ENCODE measurements at regions not wholly inside any gene's neighbourhood (a gene's known extent, or its start where the extent isn't known, plus 50 kb on each side); places are given as distances from the start of the nearest gene placed in this dataset.

DNA sequence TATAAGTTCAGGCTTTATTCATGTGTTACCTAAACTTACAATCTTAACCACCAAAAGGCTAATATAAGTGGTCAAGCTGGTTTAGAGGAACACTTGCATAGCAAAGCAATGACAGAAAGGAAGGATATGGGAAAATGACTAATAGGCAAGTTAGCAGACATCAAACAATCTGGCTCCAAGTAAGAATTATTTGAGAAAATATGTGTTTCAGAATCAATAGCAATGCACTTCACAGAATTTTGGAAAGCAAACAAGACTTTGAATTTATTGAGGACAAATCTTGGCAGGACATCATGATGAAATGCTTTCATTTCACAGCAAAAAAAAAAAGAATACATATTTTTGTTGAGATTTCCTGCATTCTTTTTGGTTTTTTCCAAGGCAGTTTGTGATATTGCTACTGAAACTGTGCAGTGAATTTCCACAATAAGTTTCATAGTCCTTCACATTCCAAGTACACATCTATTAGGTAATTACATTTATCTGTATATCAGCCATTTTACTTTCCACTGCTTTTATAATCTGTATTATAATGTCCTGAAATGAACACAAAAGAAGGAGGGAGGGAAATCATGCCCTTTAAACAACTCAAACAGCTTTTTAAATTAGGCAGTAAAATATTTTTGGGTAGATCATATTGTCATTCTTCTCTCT lies 417.9 kb downstream of the NR2F1-AS1 start:
- DNase-seq (ENCODE audit: low read depth): peak; percentile 91

DNA sequence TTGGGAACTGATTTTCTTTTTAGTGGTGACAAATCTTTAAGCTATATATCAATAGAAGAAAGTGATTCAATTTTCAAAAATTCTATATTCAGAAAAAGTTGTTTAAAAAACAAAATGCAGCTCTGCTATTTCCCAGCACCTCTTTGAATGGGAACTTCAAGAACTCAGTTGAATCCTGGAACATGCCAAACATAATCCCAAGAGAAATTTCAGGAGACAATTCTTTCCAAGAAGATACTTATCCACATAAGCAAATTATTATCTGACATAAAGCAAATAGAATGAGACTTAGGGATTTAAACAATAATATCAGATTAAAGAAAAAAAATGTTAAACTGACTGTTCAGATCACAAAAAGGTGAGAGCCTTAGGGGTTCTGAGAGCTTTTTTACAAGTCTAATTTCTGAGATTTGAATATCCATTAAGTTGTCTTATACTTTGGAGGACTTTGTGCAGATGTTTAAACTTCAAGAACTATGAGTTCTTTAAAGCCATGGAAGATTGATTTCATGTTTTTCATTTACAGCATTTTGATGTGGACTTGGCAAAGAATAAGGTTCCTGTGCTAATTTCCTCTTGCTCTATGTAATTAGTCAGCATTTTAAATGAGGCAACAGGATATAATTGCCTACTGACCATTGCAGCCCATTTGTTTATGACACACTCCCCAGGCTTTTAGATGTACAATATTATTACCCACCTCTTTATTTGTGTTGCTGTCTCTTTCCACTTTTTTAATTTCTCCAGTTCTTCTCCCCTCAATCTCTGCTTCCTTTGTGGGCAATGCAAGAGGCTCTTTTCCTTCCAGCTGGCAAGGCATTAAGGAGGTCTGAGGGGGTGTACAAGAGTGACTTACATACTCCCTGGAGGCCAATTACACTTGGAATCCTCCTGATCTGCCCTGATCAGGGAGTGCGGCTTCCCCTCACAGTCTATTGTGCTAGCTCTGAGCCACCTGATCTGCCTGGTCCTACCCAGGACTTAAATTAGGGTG lies 419.1 kb downstream of the NR2F1-AS1 start:
- peak; percentile 25 for DNase-seq (ENCODE audit: low read depth)

DNA sequence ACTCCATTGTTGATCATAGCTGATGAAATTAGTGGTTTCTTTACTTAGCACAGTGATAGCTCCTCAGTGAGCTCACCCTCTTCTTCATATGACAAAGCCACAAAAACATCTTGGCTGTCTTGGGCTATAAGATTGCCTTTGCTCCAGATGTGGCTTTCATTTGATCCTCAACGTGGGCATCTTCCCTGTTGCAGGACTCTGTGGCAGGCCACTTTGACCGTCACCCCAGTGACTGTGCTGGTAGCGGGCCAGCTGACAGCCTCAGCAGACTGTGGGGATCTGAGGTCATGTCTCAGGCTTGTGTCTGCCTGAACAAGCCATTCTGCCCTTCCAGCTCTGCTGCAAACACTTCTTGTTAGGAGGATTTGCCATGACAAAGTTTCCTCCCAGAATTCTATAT lies 422.2 kb downstream of the NR2F1-AS1 start:
- peak; percentile 51 for DNase-seq (ENCODE audit: low read depth)

DNA sequence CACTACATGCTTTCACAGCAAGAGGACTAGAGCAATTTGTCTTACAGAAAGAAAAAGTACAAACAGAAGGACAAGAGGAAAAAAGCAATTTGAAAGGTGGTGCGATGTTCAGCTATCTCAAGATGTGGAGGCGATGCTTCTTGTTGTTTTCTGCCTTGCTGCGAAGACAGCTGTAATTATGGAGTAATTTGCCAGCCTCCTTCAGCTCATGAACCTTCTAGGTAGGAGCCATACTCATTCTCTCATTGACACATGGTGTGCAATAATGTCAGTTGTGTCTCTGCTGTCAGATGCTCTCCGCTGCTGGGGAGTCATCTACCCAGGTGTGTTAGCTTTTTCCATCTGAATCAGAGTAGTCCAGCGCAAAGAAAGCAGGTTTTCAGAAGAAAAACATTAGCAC lies 424.5 kb downstream of the NR2F1-AS1 start:
- no peak for DNase-seq (ENCODE audit: low read depth)

DNA sequence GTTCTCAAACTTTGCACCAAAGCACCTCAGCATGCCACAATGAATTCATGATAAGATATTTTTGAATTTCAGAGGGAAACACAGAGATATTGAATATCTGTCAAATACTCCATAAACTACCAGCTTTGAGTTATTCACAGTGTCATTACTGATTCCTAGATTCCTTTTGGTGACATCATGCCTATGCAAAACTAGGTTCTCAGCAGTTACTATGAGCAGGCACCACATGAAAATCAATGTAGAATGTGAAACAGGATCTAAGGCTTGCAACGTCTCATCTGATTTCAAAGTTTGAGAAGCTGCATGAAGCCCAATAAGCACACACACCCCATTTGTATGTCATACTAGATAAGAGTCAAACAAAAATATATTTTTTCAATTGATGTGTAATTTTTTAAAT lies 426.5 kb downstream of the NR2F1-AS1 start:
- DNase-seq (ENCODE audit: low read depth): no peak

DNA sequence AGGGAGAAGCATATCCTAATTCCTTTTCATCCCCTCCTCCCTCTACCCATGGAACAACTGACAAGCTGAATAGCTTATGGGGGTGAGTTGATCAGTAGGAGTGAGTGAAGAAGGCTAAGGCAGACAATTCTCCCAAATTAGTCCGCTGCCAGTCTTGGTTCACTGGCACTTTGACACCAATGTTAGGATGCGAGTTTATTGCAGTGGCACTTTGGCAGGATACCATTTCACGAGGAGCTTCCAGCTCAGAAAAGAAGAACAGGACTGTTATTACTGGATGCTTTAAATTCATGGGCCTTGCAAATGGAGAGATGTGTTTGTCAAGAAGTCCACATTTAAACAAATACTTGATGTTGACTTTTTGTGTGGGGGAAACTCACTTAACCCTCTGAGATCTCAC lies 427.6 kb downstream of the NR2F1-AS1 start:
- no peak for DNase-seq (ENCODE audit: low read depth)

DNA sequence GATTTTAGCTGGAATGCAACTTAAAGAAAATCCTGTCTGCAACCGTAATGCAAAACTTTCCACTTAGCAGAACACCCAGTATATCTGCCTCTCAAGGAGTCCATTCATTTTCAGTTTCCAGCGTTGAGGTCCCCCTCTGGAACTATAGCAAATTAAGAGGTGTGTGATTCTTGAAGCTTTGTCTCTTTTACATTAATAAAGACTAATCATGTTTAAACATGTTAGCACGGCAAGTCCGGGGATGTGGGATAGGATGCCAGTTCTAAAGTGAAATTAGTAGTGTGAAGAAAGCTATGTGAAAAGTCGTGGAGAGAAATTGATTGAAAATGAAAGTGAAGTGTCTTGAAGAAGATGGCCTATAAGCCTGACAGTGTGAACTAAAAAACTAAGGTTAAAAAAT lies 429.1 kb downstream of the NR2F1-AS1 start:
- DNase-seq (ENCODE audit: low read depth): no peak

DNA sequence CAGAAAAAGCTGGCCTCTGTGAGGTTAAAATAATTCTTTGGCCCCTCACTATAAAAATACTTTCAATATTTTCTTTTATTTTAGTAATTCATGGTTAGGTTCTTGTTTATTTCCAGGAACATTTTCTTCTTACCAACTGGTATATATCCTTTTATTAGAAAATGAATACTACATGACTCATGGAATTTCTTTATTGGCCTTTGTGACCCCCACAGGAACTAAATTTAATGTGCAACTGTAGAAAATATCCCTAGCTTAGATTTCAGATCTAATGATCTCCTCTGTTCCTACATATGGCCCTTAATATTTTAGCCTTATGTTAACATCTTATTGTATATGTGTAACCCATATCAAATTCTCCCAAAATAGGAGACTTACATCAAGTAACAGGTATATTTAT lies 429.9 kb downstream of the NR2F1-AS1 start:
- DNase-seq (ENCODE audit: low read depth): peak; percentile 56

DNA sequence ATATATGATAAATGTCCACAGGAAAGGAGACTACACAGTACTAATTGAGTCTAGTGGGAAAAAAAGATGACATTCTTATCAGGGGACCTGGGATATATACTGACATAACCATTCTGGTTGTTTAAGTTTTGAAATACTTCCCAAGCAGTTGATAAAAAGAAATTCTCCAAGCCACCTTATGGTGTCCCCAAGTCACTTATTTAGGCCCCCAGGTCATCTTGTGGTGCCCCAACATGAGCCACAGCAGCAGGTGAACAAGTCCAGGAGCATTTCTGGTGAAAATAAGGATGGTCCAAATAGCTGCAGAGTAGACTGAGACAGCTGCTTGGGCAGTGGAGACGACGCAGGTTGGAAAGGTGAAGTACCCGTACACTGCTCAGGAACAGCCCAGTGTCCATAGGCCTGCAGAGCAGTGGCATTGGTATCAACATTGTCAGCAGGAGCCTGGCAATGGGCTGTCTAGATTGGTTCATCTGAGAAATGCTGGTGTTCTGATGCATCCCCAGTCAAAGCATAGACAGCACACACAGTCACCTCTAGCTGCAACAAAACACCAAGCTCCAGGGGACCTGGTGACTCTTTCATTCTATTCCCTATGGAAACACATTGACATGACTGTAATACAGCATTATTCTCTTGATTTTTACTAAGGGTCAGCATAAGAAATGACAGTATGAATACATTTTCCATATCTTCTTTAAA lies 430.6 kb downstream of the NR2F1-AS1 start:
- no peak for DNase-seq (ENCODE audit: low read depth)

DNA sequence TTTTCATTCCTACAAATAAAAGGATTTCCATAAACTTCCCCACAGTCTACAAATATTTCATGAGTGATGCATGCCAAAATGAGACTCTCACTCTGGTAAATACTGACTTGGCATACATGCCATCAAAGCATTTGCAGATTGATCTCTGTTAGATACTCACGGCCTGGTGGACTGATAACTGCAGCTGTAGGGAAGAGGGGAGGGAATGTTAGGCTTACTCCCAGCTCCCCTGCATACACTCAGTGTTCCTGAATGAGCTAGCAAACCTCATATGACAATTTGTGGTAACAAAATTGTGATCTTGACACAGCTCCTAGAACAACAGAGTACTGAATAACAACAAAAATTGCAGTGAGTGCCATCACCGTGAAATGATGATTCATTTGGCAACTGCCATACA lies 435.3 kb downstream of the NR2F1-AS1 start:
- peak; percentile 60 for DNase-seq (ENCODE audit: low read depth)

DNA sequence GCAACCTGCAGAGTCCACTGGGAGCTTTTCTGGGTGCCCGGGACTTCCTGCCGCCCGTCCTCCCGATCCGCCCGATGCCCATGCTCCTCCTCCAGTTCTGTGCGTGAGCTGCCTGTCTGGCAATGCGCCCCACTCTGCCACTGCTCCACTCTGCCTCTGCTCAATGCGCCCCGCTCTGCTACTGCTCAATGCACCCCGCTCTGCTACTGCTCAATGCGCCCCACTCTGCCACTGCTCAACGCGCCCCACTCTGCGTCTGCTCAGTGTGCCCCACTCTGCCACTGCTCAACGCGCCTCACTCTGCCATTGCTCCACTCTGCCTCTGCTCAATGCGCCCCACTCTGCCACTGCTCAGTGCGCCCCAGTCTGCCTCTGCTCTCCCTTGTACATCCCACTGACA lies 436.0 kb downstream of the NR2F1-AS1 start:
- DNase-seq (ENCODE audit: low read depth): no peak

DNA sequence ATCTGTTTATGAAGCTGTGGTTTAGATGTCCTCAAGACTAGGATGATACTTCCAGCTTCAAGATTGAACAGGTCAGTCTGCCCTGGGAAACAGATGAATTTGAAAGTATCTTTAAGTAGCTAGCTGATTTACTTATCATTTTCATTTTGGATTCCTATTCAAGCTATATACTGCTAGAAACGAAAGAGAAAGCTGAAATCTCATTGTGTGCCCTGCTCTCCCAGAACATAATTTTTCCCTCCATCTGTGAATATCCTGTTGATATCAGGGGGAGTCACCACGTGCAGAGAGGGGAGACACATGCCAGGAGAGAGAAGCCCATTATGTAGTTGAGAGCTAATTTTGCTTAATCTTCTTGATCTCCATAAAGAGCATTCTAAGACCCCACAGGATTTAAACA lies 439.1 kb downstream of the NR2F1-AS1 start:
- DNase-seq (ENCODE audit: low read depth): no peak

DNA sequence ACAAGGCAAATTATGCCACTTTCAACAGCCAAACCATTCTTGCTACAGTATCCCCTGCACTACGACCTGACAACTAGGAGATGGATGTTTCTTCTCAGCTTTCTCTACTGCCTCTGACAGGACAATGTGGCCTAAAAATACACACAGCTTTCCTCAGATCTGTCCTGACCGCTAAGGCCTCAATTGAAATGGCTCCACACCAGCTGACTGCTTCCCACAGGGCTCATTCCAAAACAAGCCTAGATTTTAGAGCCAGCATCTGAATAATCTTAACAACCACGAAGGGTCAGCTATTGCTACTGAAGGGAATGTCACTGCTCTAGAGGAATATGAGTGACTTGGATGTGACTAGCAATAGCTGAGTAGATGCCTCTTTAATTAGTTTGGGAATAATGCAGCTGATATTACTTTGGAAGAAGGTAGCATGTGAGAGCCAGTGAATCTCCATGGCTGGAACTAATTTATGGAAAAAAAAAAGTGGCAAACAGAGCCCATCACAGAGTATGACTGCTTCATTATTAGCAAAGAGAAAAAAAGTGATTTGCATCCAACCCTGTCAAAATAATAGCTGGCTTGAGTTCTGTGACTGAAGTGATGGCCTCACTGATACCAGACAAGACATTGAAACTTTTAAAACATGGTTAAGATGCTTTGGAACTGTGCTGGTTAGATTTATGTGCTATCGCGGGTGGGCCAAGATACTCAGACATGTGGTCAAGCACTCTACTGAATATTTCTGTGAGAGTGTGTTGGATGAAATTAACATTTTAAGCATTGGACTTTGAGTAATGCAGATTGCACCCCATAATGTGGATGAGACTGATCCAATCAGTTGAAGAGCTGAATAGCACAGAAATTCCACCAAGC lies 450.2 kb downstream of the NR2F1-AS1 start:
- no peak for DNase-seq (ENCODE audit: low read depth)

DNA sequence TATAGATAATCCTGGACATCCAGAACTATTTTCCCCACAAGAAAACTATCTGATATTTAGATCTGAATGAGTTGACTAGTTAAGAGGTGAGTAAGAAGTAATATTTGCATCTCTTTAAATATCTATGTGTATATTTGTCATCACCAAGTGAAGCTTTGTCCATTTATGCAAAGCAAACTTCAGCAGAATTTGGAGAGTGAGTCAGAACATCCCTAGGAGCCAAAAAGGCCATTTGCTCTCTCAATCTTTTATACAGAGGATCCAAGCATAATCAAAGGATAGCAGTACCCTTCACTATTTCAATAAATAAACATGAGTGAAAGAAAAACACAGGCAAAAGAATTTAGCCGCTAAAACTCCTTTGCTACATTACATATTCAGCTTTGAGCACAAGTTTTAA lies 454.4 kb downstream of the NR2F1-AS1 start:
- DNase-seq (ENCODE audit: low read depth): peak; percentile 25

DNA sequence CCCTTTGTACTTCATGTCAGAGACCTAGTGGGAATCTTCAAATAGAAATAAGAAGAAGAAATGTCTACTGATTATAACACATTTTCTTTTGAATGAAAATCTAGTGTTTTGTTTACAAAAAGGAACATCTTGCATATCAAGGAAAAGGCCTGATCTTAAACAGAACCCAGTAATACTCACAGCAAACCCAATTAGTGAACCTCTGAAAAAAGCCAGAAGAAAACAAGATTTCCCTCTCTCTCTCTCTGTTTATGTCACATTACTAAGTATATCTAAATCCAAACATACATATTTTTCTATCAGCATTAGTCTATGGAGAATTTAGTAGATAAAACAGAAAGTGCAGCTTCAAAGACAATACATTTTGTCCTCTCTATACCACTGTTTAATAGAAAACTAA lies 457.9 kb downstream of the NR2F1-AS1 start:
- no peak for DNase-seq (ENCODE audit: low read depth)

DNA sequence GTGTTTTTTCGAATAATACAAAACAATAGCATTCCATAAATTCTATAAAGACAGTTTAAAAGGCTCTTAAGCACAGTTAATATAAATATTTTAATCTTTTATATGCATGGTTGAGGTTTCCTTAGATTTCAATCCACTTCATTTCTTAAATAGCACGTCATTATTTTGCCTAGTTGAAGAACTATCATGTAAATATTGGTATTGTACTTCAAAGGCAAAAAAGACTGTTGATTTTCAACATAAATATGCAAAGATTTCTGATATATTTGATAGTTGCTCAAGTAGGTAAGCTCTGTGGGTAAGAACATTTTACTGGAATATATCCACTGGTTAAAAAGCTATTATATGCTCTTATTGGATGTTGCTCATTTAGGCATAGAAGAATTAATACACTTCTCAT lies 458.6 kb downstream of the NR2F1-AS1 start:
- DNase-seq (ENCODE audit: low read depth): no peak

DNA sequence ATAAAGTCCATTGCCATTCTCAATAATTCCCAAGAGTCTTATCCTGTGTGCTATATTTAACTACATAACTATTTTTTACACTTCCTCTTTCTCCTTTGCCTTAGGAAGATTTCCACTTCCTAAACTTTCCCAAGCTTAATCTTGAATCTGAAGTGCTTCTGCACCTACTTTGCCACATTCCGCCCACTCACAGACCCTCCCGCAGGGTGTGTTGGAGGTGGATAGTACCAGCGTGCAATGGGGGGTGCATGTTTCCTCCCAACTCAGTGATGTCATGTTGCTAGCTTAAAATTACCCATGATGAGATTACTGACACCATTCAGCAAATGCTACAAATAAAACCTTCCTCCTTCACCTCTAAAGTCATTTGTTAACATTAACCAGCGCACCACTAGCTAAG lies 460.2 kb downstream of the NR2F1-AS1 start:
- no peak for DNase-seq (ENCODE audit: low read depth)

DNA sequence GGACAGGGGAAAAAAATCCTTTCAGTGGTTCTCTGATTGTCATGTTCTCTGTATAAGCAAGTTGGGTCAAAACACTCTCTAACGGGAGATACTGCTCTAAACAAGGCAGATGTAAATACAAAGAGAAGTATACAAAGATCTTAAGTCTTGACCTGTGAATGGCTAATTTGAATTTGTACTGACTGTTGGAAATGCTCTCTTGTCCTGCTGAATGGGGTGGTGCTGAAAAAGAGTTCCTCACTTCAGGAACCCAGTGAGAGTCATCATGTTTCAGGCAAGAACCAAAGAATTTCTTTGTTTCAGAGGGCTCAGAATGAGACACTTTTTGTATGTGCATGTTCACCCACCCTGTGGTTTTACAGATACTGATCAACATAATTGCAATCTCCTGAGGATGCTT lies 461.0 kb downstream of the NR2F1-AS1 start:
- no peak for DNase-seq (ENCODE audit: low read depth)

DNA sequence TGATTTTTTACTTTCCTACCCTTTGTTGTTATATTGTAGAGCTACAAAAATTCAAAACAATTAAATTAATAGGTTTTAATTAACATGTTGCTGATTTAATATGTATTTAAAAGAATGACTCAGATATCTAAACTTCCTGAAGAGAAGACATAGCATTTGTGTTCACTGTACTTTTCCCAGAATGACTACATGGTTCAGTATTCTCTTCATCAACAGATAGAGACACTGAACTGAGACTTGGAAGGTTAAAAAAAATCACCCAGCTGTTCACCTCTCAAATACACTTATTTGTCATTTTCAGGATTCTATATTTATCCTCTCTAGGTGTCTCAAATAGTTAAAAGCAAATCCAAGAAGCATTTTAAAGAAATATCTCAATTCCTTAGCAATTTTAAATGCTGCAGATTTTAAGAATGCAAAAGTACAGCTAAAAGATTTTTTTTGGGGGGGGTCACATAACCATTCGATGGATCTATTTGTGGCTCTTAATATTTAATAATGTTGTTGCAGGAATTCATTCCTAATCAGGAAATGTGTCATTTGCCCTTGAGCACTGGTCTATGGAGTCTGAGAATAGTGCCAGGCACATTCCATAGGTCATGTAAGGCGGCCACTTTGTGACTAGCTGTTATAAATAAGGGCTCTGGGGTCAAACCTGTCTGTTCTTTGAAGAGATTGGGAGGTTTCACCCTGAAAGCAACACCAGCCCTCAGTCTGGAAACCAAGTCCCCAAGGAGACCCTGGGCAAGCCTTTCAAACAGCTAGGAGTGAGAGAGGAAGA lies 463.1 kb downstream of the NR2F1-AS1 start:
- no peak for DNase-seq (ENCODE audit: low read depth)

DNA sequence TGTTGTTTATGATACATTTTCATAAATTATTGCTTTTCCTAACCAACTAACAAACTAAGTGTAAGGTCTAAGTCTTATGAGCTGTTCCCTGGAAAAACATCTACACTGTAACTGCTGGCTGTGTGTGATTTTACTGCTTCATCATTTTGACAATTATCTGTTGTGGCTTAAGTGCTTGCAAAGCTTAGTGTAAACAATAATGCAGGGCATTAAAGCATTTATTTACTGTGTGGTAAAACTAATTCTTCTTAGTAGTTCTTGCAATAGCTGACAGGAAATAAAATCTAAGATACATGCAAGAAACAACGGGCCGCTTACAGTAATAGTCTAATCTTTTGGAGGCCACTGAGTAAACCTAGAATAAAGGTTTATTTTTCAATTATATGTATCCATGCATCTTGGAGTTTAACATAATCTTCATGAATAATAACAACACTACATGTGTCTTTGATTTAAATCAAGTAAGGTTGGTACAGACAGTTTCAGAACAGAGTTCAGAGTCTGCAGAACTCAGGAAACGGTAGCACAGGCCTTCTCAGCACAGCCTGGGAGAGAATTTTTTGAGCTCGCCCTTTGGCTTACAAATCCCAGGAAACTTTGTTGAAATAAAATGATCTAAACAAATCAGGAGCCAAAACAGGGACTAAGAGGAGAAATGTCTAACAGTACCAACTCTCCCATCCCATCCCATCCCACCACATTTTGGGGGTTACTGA lies 473.1 kb downstream of the NR2F1-AS1 start:
- peak; percentile 63 for DNase-seq (ENCODE audit: low read depth)
